GM10248 (cell line): ENCODE measurements at regions not wholly inside any gene's neighbourhood (a gene's known extent, or its start where the extent isn't known, plus 50 kb on each side); places are given as distances from the start of the nearest gene placed in this dataset.

Experiments
- CTCF ChIA-PET: fragments of 300-600 bp; sonication (Branson Sonifier 250); formaldehyde crosslinking; extraction: SDS; loops from one replicate; lab custom pipeline; 2021; ENCODE audit warnings: antibody characterized with exemption; lab: Yijun Ruan, JAX
- POLR2A ChIA-PET: fragments of 350-650 bp; sonication (Branson Sonifier 250); formaldehyde crosslinking; extraction: SDS; loops from one replicate; lab custom pipeline; 2020; ENCODE audit warnings: antibody characterized with exemption; lab: Yijun Ruan, JAX
- DNase-seq: peaks from one replicate; pipeline ENCODE4 v3.0.0; 2012; ENCODE audit errors: extremely low spot score
- CTCF ChIP-seq: IDR thresholded peaks from 2 replicates; pipeline ENCODE4 v1.5.1; 2012; ENCODE audit warnings: mild to moderate bottlenecking, low read depth; ENCODE audit errors: extremely low read depth, missing control alignments, control extremely low read depth

- no peak for DNase-seq
- ChIA-PET POLR2A (no interaction called here), CTCF (interaction anchor here (1.2 kb wide), 1 partner anchor 16 kb away, joined by 3 read pairs; no protein-coding TSS in a partner anchor)
- no peak for TF ChIP-seq CTCF
Measured at GRCh38 chr12:43147878-43148277, 404.1 kb downstream of the ADAMTS20 start.

- ChIA-PET POLR2A (no interaction called here), CTCF (interaction anchor here (1.7 kb wide), 1 partner anchor 10 kb away, joined by 5 read pairs; no protein-coding TSS in a partner anchor)
- TF ChIP-seq CTCF: no peak
- no peak for DNase-seq
Measured at GRCh38 chr12:43145481-43145880, 406.5 kb downstream of the ADAMTS20 start.

GRCh38 chr12:43143278-43143677 lies 408.7 kb downstream of the ADAMTS20 start:
- ChIA-PET POLR2A (no interaction called here), CTCF (interaction anchor here (0.7 to 1.3 kb wide), 2 partner anchors 9 to 23 kb away, joined by 3 read pairs; no protein-coding TSS in a partner anchor)
- TF ChIP-seq CTCF: no peak
- no peak for DNase-seq

GRCh38 chr12:43132291-43132690 lies 419.7 kb downstream of the ADAMTS20 start:
- TF ChIP-seq CTCF: no peak
- POLR2A ChIA-PET: no interaction called here
- DNase-seq: no peak
- CTCF ChIA-PET: interaction anchor here (0.7 to 1.2 kb wide), 2 partner anchors 12 to 15 kb away, joined by 3 read pairs; no protein-coding TSS in a partner anchor

GRCh38 chr12:43131301-43131700 lies 420.7 kb downstream of the ADAMTS20 start:
- ChIA-PET CTCF (interaction anchor here (0.7 to 1.2 kb wide), 2 partner anchors 12 to 16 kb away, joined by 3 read pairs; no protein-coding TSS in a partner anchor), POLR2A (no interaction called here)
- TF ChIP-seq CTCF: no peak
- no peak for DNase-seq

GRCh38 chr12:43127886-43128549 lies 424.0 kb downstream of the ADAMTS20 start:
- CTCF ChIA-PET: interaction anchor here (1.1 kb wide), 1 partner anchor 12 kb away, joined by 3 read pairs; no protein-coding TSS in a partner anchor
- no peak for TF ChIP-seq CTCF
- POLR2A ChIA-PET: no interaction called here
- DNase-seq: no peak
